HG03159 (cell line): ENCODE measurements at regions not wholly inside any gene's neighbourhood (a gene's known extent, or its start where the extent isn't known, plus 50 kb on each side); places are given as distances from the start of the nearest gene placed in this dataset.

Experiments
- ATAC-seq: cut with Tn5 transposase; IDR thresholded peaks from one replicate; pipeline ENCODE4 v1.9.1; 2021; ENCODE audit warnings: mild to moderate bottlenecking, moderate library complexity; ENCODE audit not compliant: unreplicated experiment

DNA sequence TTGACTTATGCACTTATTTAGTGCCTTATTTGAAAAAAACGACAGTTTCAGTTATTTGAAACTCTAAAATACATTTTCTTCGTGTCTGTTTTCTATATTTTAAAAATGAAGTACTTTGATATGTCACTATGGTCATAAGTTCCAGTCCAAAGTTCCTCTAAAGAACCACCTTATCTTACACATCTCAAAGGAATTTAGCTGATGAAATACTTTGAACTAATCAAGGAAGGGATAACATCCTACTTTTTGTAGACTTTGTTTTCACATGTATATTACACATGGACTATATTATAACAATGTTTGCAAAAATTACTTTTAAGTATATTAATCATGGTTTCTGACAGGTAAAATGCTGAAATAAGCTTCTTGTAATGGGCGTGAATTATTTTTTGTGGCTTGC, 265.8 kb upstream of the ZNF717 start:
- no peak for ATAC-seq

DNA sequence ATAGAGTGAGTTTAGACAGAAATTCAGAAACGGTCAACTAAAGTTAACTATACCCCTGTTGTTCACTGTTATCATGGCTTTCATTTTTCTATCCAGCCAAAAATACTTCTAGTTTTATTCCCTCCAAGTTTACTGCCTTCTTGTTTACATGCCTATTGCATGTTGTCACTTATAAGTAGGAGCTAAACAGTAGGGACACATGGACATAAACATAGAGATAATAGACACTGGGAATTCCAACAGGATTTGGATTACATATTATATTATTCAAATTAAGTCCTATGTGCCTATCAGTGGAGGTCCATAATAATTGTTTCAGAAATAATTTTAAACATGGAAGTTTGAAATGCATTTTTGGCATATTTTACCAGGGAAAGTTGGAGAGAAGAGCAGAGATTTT, 269.1 kb upstream of the ZNF717 start:
- ATAC-seq: no peak

DNA sequence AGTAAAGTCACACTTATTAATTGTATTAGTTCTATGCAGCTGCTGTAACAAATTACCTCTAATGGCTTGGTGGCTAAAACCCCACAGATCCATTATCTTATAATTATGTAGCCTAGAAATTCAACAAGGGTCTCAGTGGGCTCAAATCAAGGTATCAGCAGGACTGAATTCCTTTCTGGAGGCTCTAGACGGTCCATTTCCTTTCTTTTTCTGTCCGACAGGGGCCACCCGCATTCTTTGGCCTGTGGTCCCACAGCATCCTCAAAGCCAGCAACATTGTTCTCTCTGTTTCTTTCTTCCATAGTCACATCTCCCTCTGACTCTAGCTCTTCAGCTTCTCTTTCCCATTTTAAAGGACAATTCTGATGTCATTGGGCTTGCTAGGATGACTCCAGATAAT, 276.3 kb upstream of the ZNF717 start:
- ATAC-seq: no peak

DNA sequence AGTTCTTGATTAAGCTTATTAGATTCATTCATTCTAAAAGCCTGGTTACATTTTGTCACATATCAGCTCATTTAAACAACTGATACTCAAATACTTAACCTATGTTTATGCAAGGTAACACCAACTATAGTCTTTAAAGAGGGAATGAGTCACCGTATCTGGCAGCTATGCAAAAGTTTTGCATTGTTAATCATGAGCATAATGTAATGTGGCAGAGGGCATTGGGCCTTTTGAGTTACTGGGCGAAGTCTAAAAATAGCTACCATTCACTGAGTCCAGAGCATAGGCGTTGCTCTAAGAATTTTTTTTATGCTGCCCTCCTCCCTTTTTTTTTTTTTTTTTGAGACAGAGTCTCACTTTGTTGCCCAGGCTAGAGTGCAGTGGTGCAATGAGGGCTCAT, 277.7 kb upstream of the ZNF717 start:
- no peak for ATAC-seq

DNA sequence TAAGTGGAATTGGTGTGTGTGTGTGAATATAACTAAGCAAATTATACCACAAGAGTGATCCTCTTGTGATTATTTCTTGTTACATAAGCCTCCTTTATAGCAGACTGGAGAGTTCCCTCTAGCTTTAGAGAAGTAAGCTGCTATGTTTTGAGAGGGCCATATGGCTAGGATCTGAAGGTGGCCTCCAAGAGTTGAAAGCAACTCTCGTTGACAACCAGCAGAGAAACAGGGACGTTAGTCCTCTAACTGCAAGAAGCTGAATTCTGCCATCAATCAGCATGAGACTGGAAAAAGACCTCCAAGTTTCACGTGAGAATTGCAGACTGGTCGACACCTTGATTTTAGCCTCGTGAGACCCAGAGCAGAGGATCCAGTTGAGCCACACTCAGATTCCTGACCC, 278.5 kb upstream of the ZNF717 start:
- ATAC-seq: no peak

DNA sequence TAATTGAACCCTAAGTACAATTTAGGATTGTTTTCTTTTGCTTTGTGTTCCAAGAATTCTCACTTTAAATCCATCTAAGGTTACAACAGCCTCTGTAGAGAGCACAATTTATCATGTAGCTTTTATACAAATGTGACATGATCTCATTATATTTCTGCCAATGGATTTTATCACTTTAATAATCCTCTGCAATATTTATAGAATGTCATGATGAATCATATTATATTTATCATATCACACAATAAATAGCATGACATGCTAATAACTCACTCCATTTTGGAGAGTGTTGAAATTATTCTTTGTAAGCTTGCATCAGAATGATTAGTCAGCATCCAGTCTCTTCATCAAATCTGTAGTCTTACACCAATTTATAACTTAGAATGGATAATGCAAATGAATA, 280.6 kb upstream of the ZNF717 start:
- ATAC-seq: no peak

DNA sequence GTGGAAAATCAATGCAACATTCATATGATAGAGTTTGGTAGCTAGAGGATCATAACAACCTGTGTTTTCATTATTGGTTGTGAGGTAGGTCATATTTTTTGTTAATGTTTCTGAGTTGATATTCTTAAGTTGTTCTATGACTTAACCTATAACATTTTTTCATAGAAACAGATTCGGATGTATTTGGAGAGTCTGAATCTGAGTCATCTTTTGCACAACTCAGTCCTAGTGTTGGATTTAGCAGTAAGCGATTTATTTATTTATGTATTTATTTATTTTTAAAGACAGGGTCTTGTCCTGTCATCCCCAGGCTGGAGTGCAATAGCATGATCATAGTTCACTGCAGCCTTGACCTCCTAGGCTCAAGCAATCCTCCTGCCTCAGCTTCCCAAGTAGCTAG, 292.8 kb upstream of the ZNF717 start:
- no peak for ATAC-seq

DNA sequence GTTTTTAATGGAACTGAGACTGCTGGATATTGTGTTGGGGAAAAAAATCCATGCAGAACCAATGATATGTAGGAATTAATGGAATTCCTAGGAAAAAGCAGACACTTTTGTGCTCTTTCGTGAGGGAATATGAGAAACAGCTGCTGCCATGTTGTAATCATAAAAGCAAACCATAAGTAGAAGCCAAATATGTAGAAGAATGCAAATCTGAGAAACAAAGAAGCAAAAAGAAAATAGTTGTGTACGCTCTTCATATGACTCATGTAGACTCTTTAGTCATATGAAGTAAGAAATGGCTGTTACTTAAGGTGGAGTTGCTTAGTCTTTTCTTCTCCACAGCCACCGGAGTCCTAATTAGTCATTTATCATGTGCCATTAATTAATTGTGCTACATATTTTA, 298.6 kb upstream of the ZNF717 start:
- ATAC-seq: no peak

DNA sequence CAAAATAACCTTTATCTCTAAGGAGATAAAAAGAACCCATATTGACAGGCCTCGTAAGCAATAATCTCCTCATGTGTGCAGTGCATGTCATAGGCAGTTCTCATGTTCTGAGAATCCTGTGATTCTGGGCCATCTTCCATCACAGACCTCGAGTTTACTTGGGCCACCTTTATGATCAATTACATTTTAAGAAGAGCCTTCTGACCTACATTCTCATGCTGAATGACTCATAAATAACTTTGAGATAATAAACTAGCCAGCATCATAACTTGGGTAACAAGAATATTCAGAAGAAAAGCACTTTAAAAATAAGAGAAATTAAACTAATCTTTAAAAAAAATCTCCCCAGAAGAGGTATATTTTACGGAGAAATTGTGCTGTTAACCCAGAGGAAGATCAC, 310.7 kb upstream of the ZNF717 start:
- no peak for ATAC-seq

DNA sequence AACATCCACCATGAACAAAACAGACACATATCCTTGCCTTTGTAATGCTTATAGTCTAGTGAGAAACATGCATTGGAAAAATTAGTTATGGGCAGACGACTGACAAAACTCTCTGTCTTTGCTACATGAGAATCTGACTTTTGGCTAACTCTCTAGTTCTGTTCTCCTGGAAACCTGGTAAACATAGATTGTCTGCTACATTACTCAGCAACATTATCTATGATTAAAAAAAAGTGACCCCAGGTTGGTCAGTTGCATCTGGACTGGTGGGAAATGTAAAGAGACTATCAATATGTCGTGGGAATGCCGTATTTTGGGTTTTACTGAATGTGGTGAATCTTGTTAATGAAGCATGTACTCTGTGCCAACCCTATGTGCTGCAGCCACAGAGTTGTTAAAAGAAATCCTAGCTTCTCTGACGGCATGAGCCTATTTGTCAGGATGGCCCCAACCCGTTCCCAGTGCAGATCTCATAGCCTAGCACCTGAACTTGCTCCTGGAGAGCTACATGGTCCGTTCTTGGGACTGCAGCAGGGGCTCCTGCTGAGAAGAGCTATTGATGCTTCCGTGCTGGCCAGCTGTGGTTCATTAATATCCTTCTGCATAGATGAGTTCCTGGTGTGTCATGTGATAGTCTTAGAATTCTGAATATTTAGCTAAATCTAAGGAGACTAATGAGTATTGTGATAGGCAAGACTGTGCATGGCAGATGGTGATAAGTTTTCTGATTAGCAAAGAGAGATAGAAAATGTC, 311.7 kb upstream of the ZNF717 start:
- ATAC-seq: no peak

DNA sequence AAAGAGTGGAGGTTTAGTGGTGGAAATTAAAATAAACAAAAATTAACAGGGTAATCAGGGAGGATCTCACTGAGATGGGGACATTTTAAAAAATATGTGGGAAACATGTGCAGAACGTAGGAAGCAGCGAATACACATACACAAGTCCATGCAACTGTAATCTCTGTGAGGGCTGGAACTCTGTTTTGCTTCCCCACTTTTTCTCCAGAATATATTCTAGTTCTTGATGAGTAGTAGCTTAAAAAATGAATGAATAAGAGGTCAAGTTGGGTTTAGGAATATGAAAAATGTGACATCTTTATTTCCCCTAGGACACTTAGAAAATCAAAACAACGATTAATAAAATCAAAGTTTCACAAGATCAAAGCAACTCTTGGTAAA, 312.2 kb upstream of the ZNF717 start:
- ATAC-seq: no peak

DNA sequence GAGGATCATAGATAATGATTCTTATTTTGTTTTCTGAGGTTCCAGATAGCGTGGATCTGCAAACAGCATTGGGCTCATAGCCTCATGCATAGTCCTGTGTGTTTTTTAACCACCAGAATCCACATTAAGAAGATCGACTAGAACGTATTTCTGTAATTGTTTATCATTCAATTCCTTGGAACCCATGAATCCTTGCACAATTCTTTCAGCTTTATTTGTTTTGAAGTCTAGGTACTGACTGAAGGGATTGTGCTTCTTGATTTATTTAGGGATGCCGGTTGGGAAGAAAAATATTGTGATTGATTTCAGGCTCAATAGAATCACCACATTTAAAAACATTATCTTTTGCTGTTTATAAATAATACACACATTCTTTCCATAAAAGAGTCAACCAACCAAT, 314.6 kb upstream of the ZNF717 start:
- ATAC-seq: no peak

DNA sequence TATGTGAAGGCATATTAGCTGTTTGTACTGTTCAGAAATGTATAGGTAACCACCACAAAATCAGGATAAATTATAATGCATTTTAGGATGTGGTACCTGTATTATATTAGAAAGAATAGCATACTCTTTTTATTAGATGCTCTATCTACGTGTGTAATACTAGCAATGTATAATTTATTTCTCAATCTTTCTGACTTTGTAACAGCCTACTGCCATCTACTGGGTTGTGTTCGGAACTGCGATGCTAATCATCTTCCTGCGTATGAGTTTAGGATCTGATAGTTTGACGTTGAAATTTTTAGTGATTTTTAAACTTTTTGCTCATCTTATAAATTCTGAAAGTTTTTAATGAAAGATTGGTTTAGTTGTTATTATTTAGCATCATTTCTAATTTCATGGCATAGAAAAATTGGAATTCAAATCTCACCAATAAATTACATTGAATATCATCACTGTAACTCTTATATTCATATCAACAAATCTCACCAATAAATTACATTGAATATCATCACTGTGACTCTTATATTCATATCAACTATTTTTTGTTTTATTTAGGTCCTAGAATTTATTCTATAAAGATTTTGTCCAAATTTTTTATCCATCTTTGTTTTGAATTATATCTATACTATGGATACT, 322.7 kb upstream of the ZNF717 start:
- peak; percentile 62 for ATAC-seq

DNA sequence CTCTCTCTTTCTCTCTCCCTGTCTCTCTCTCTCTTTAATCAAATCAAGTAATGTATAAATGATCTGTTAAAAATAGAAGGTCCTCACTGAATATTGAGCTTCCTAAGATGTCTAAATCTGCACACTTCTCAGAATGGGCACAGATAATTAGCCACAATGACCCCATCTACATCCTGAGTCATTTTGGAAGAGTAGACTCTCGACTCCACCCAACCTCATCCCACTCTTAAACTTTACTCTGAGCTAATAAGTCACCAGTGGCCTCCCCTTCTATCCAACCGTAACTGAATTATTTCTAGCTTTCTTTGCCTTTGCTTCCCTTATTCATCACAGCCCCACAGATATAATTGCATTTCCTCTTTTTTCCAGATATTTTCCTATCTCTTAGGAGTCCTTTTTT, 326.5 kb upstream of the ZNF717 start:
- ATAC-seq: no peak

DNA sequence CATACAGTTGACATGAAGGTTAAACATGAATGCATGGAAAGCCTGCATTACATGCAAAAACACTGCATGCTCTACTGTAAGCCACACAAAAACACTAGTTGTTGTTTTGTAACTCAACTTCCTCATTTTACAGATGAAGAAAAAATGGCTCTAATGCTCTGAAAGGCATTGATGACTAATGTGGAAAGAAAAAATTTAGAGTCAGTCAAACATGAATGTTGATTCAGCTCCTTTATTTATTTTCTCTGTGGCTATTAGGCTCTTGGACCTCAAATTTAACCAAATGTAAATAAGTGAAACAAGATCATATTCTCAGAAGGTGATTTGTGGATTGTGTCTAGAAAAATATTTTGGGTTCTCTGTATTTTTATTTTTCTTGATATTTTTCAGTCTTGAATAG, 336.7 kb upstream of the ZNF717 start:
- no peak for ATAC-seq

DNA sequence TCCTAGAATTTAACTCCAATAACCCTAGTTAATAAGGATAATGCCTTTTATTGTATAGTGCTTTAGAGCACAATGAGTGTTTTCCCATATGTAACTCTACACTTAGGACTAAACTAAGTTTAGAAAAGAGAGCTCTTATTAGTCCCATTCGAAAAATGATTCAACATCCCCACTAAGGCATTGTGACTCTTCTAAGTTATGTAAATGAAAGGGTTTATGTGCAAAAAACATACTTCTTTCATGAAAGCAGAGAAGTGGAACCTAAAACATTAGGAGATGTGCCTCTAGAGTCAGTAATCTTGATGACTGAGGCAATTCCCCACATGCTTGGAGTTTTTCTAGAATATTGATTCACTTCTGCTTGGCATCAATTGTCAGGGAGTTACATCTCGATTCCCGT, 344.1 kb upstream of the ZNF717 start:
- no peak for ATAC-seq

DNA sequence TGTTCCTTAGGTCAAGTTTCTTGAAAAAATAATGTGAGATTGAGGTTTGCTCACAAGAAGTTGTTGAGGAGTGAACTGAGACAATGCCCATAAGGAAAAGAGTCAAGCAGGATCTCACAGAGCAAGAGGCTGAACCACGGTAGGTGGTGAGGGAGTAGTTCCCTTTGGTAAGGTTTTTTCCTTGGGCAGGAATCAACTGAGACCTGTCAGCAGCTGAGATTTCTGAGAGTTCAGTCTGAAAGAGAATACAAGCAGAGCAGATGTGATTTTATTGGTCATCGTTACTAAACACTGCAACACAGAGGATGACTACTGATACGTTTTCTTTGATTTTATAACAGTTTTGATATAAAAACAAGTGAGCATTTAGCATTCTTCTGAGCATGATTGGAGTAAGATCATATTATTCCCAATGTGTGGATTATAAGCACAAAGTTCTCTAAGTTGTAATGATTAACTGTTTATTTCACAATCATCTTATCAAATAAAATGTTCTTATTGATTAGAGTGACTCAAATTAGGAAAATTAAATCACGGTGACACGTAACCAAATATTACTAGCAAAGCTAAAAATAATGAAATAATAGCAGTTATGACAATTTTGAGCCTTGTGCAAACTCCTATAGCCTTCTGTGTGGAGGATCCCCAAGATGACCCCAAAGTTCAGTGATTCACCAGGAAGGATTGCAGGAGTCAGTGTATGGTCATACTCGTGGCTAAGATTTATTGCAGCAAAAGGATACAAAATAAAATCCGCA, 346.2 kb upstream of the ZNF717 start:
- no peak for ATAC-seq

DNA sequence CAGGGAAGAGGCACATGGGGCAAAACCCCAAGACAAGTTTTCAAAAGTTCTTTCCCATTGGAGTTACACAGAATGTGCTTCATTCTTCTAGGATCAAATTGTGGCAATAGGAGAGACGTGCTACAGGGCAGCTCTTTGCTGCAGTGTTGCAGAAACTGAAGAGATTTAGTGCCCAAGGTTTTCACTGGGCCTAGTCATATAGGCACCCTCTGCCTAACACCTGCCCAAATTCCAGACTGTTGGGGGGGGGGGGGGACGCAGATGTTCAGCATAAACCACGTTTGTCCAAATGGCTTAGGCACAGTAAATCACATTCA, 346.8 kb upstream of the ZNF717 start:
- ATAC-seq: no peak

DNA sequence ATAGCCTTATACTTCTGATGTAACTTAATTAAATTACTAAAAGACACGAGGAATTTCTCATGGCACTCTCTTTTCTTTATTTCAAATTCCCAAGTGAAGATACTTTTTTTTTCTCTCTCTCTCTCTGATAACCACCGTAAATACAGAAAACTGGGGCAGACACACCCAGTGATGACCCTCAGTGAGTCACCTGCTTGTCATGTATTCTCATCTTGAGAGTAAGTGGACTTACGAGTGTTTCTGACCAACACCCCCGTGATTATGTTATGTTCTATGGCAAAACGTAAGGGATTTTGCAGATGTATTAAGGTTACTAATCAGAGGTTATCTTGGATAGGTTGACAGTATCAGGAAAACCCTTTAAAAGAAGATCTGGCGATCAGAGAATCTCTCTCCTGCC, 348.8 kb upstream of the ZNF717 start:
- no peak for ATAC-seq

DNA sequence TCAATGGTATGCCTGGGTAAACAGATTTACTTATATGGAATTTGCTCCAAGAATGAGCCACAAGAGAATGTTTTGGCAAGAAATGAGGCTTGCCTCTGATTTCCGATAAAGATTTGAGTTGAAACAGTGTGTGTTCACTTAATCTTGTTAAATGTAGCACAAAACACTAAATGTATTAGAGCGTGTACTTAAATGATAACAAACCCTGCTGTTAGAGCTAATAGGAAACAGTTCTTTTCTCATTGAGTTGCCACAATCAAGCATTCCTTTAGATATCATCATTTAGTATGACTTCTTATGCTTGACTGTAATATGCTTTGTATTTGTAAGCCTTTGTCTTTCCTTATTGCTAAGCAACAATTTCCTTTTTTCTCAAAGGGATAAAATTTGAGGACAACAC, 353.6 kb upstream of the ZNF717 start:
- ATAC-seq: no peak

DNA sequence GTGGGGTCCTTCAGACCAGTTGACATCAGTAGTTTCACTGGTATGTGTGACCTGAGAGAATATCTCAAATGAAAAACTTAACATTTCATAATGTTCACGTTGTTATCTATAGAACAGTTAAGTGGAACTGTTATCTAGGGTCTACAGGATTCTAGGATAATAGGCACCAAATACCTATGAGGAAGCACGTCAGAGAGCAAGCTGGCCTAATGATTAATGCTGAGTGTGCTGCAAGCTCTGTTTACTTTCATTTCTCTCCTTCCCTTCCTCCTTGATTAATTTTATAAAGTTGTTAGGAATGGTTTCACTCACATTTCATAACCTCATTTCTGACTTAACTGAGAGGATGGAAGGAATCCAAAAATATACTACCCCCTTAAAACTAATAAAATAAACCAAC, 362.5 kb upstream of the ZNF717 start:
- no peak for ATAC-seq

DNA sequence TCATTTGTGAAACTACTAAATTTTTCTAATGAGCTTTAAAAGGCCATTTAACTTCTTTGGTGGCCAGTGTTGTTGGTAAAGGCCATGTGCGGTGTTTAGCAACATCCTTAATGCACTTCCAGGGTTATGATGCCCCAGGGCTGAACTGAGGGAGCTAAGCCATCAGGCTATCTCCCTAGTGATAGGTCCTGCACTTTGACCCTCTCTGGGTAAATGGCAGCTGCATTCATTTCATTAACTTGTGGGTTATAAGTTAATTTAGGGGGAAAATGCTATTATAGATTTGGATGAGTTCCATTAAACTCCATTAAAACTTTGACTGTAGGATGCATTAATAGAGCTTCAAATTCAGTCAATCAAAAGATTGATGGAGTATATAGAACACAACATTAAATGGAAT, 366.7 kb upstream of the ZNF717 start:
- no peak for ATAC-seq
